IgD-negative memory B cell (primary cell): ENCODE measurements at regions not wholly inside any gene's neighbourhood (a gene's known extent, or its start where the extent isn't known, plus 50 kb on each side); places are given as distances from the start of the nearest gene placed in this dataset.
"Not testable (repeated sequence)": the region's sequence is repeated elsewhere in the genome, so short reads cannot be mapped to it uniquely, and the experiment has no call there.

Experiments used
- H3K27ac Mint-ChIP-seq, 3 donors: one replicate each; pipeline ENCODE4 v1.8.0; 2020 to 2022; ENCODE audit warnings: mild to moderate bottlenecking in 3 of 3, mixed read lengths in 3 of 3, moderate library complexity in 1 of 3
- H3K27me3 Mint-ChIP-seq: one replicate; pipeline ENCODE4 v1.8.0; 2021; ENCODE audit warnings: mixed read lengths
- H3K36me3 Mint-ChIP-seq: one replicate; pipeline ENCODE4 v1.8.0; 2020; ENCODE audit warnings: mild to moderate bottlenecking, mixed read lengths
- H3K4me1 Mint-ChIP-seq, 3 donors: one replicate each; pipeline ENCODE4 v1.8.0; 2020 to 2022; ENCODE audit warnings: mixed read lengths in 3 of 3, mild to moderate bottlenecking in 1 of 3
- H3K4me3 Mint-ChIP-seq, 4 donors: one replicate each; pipeline ENCODE4 v1.8.0; 2020 to 2022; ENCODE audit warnings: mild to moderate bottlenecking in 4 of 4, mixed read lengths in 4 of 4, moderate library complexity in 3 of 4
- H3K9me3 Mint-ChIP-seq, 3 donors: one replicate each; pipeline ENCODE4 v1.8.0; 2020 to 2021; ENCODE audit warnings: mixed read lengths in 3 of 3, mild to moderate bottlenecking in 1 of 3

DNA sequence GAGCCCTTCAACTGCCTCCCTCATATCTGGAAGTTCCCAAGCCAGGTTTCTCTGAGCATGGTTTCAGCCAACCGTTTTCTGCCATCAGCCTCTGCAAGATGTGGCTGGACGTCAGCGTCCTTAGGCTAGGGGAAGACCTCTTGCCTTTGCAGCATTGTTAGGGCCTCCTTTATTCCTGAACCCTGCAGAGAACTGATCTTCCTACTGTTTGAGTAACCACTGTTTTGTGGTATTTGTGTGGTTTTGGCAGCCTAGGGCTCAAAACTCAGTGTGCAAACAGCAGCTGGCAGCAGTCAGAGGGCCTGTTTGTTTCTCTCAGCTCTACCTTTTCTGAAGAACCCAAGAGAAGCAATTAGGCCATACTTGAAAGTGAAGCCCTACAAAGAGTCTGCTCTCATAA is 83.4 kb upstream of the SEMA3E start:
- Mint-ChIP-seq H3K27ac (no peak overlapping the region), H3K4me3 (no peak overlapping the region), H3K27me3 (no peaks in the 10 kb centered on the region)

GRCh38 chr7:83731154-83731553 is 82.2 kb upstream of the SEMA3E start:
- no peak overlapping the region for H3K27ac Mint-ChIP-seq

More for the DNA sequence above, 83.4 kb upstream of the SEMA3E start:
- Mint-ChIP-seq H3K36me3 (no peaks in the 10 kb centered on the region), H3K4me1 (no peaks in the 10 kb centered on the region), H3K9me3 (peaks cover 0 to 10% (median 5%) of the 10 kb centered on the region in 3 donors)

DNA sequence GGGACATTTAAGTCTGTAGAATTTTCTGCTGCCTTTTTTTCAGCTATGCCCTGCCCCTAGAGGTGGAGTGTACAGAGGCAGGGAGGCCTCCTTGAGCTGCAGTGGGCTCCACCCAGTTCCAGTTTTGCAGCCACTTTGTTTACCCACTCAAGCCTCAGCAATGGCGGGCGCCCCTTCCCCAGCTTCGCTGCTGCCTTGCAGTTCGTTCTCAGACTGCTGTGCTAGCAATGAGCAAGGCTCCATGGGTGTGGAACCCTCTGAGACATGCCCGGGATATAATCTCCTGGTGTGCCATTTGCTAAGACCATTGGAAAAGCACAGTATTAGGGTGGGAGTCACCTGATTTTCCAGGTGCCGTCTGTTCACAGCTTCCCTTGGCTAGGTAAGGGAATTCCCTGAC is 68.0 kb upstream of the SEMA3E start:
- H3K27me3 Mint-ChIP-seq, H3K4me3 Mint-ChIP-seq, H3K36me3 Mint-ChIP-seq, H3K4me1 Mint-ChIP-seq, H3K27ac Mint-ChIP-seq: not testable (repeated sequence)
- H3K9me3 Mint-ChIP-seq, result peaks cover 3 to 12% (median 5%) of the 10 kb centered on the region in 3 donors

More at GRCh38 chr7:83731154-83731553, 82.2 kb upstream of the SEMA3E start:
- H3K27me3 Mint-ChIP-seq, result no peaks in the 10 kb centered on the region
- peaks cover 0 to 10% (median 5%) of the 10 kb centered on the region in 3 donors for H3K9me3 Mint-ChIP-seq
- H3K4me3 Mint-ChIP-seq, result no peak overlapping the region
- no peaks in the 10 kb centered on the region for H3K4me1 Mint-ChIP-seq
- H3K36me3 Mint-ChIP-seq, result no peaks in the 10 kb centered on the region

- H3K36me3 Mint-ChIP-seq, result no peaks in the 10 kb centered on the region
- H3K27me3 Mint-ChIP-seq, result no peaks in the 10 kb centered on the region
- H3K27ac Mint-ChIP-seq, result no peak overlapping the region
- H3K4me3 Mint-ChIP-seq, result no peak overlapping the region
- H3K9me3 Mint-ChIP-seq, result peaks cover 0 to 16% (median 3%) of the 10 kb centered on the region in 3 donors
- no peaks in the 10 kb centered on the region for H3K4me1 Mint-ChIP-seq
These were observed 59.6 kb upstream of the SEMA3E start for GRCh38 chr7:83708531-83708930.

DNA sequence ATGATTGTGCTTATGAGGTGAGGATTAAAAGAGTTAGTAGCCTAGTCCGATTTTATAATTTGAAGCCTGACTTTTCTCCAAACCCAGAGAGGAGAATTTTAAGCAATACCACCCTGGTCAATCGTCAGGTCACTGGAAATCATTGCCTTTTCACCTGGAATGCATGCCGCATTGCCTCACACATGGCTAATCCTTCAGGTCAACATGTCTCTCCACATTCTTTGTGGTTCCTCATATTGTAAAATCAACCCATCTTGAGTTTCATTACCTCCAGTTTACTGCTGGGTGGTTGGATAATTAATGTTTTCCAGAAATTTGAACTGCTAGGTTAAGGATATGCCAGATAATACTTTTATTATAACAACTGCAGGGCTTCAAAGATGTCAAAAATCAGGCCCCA is 55.6 kb upstream of the SEMA3E start:
- peaks cover 0 to 10% (median 2%) of the 10 kb centered on the region in 3 donors for H3K9me3 Mint-ChIP-seq
- H3K4me1 Mint-ChIP-seq, result no peaks in the 10 kb centered on the region
- no peak overlapping the region for H3K4me3 Mint-ChIP-seq
- no peaks in the 10 kb centered on the region for H3K36me3 Mint-ChIP-seq
- no peak overlapping the region for H3K27ac Mint-ChIP-seq
- no peaks in the 10 kb centered on the region for H3K27me3 Mint-ChIP-seq

GRCh38 chr7:83702446-83702845 is 53.5 kb upstream of the SEMA3E start:
- Mint-ChIP-seq H3K4me3 (no peak overlapping the region), H3K4me1 (no peaks in the 10 kb centered on the region), H3K27me3 (no peaks in the 10 kb centered on the region), H3K9me3 (peaks cover 0 to 10% (median 1%) of the 10 kb centered on the region in 3 donors), H3K27ac (no peak overlapping the region), H3K36me3 (no peaks in the 10 kb centered on the region)

DNA sequence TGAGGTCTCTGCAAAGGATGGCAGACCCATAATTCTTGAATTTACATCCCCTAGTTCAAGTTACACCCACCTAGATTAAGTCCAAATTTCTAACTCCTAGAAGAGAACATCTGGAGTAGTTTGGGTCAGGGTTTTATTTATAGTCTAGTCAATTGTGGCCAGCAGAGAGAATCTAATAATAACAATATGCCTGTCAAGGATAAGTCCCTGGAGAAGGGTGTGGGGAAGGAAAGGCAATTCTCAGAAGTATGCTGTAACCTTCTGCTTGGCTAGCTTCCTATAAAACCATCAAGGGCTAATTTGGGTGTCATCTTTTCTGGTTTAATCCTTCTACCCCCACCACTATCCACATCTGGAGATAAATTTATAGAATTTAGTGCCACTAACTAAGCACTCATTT is 52.8 kb upstream of the SEMA3E start:
- Mint-ChIP-seq H3K27ac (no peak overlapping the region), H3K36me3 (no peaks in the 10 kb centered on the region), H3K4me1 (no peaks in the 10 kb centered on the region), H3K4me3 (no peak overlapping the region), H3K27me3 (no peaks in the 10 kb centered on the region), H3K9me3 (peaks cover 1 to 10% (median 4%) of the 10 kb centered on the region in 3 donors)
